Glutamatergic neuron (in vitro differentiated cells): ENCODE measurements at regions not wholly inside any gene's neighbourhood (a gene's known extent, or its start where the extent isn't known, plus 50 kb on each side); places are given as distances from the start of the nearest gene placed in this dataset.

Experiments used
- DNase-seq: peaks from one replicate; pipeline ENCODE4 v3.0.0; 2022
- H3K27ac Mint-ChIP-seq: one replicate; pipeline ENCODE4 v1.8.0; 2020; ENCODE audit warnings: mild to moderate bottlenecking, mixed read lengths, inconsistent platforms; ENCODE audit not compliant: unreplicated experiment
- H3K27me3 Mint-ChIP-seq: one replicate; pipeline ENCODE4 v1.8.0; 2020; ENCODE audit warnings: mild to moderate bottlenecking, moderate library complexity, mixed read lengths, inconsistent platforms; ENCODE audit not compliant: unreplicated experiment
- H3K36me3 Mint-ChIP-seq: one replicate; pipeline ENCODE4 v1.8.0; 2020; ENCODE audit warnings: mild to moderate bottlenecking, mixed read lengths, inconsistent platforms; ENCODE audit not compliant: unreplicated experiment
- H3K4me1 Mint-ChIP-seq: one replicate; pipeline ENCODE4 v1.8.0; 2020; ENCODE audit warnings: mild to moderate bottlenecking, low read depth, mixed read lengths, inconsistent platforms; ENCODE audit not compliant: unreplicated experiment
- H3K4me3 Mint-ChIP-seq: one replicate; pipeline ENCODE4 v1.8.0; 2020; ENCODE audit warnings: mild to moderate bottlenecking, mixed read lengths, inconsistent platforms; ENCODE audit not compliant: unreplicated experiment
- H3K9me3 Mint-ChIP-seq: one replicate; pipeline ENCODE4 v1.8.0; 2020; ENCODE audit warnings: mild to moderate bottlenecking, moderate library complexity, mixed read lengths, inconsistent platforms; ENCODE audit not compliant: unreplicated experiment
- CTCF ChIP-seq: fragments of 200-600 bp; sonication (generic); IDR thresholded peaks from one replicate; pipeline ENCODE4 v1.5.0; 2021; ENCODE audit not compliant: partially characterized antibody, unreplicated experiment

GRCh38 chr11:96524475-96524874 lies 134.7 kb downstream of the JRKL start:
- Mint-ChIP-seq H3K27me3 (no peaks in the 10 kb centered on the region), H3K27ac (no peak overlapping the region), H3K9me3 (peaks cover 3% of the 10 kb centered on the region), H3K36me3 (no peaks in the 10 kb centered on the region), H3K4me3 (no peak overlapping the region), H3K4me1 (no peaks in the 10 kb centered on the region)
- TF ChIP-seq CTCF = no peak
- no peak for DNase-seq

GRCh38 chr11:96530473-96530872 lies 140.7 kb downstream of the JRKL start:
- TF ChIP-seq CTCF = no peak

GRCh38 chr11:96538104-96538503 lies 148.3 kb downstream of the JRKL start:
- Mint-ChIP-seq H3K36me3 (no peaks in the 10 kb centered on the region), H3K27me3 (no peaks in the 10 kb centered on the region), H3K4me1 (no peaks in the 10 kb centered on the region), H3K9me3 (no peaks in the 10 kb centered on the region), H3K4me3 (no peak overlapping the region), H3K27ac (no peak overlapping the region)
- TF ChIP-seq CTCF = no peak
- DNase-seq = no peak

More at GRCh38 chr11:96530473-96530872, 140.7 kb downstream of the JRKL start:
- DNase-seq = no peak
- Mint-ChIP-seq H3K36me3 (no peaks in the 10 kb centered on the region), H3K4me1 (no peaks in the 10 kb centered on the region), H3K27me3 (no peaks in the 10 kb centered on the region), H3K9me3 (peaks cover 3% of the 10 kb centered on the region), H3K27ac (no peak overlapping the region), H3K4me3 (no peak overlapping the region)

- no peaks in the 10 kb centered on the region for H3K4me1 Mint-ChIP-seq
- no peak overlapping the region for H3K4me3 Mint-ChIP-seq
- H3K27ac Mint-ChIP-seq = no peak overlapping the region
- H3K36me3 Mint-ChIP-seq = no peaks in the 10 kb centered on the region
- no peak for DNase-seq
- H3K9me3 Mint-ChIP-seq = no peaks in the 10 kb centered on the region
- H3K27me3 Mint-ChIP-seq = no peaks in the 10 kb centered on the region
- TF ChIP-seq CTCF = no peak
Observed at GRCh38 chr11:96538622-96539021, 148.8 kb downstream of the JRKL start.

- Mint-ChIP-seq H3K27ac (no peak overlapping the region), H3K36me3 (no peaks in the 10 kb centered on the region), H3K27me3 (no peaks in the 10 kb centered on the region), H3K9me3 (no peaks in the 10 kb centered on the region), H3K4me1 (no peaks in the 10 kb centered on the region), H3K4me3 (no peak overlapping the region)
- no peak for DNase-seq
- TF ChIP-seq CTCF = no peak
Observed at GRCh38 chr11:96540875-96541274, 151.1 kb downstream of the JRKL start.
